Caki2 (cell line): ENCODE measurements at regions not wholly inside any gene's neighbourhood (a gene's known extent, or its start where the extent isn't known, plus 50 kb on each side); places are given as distances from the start of the nearest gene placed in this dataset.
"Not testable (repeated sequence)": the region's sequence is repeated elsewhere in the genome, so short reads cannot be mapped to it uniquely, and the experiment has no call there.

Experiments used
- DNase-seq: peaks from one replicate; pipeline ENCODE4 v3.0.0-alpha.2; 2015; ENCODE audit warnings: low read depth
- in situ Hi-C: cut with HindIII; loops from 2 replicates; pipeline ENCODE4 v1.10.0; 2016; ENCODE audit warnings: low sequenced_read_pairs, low pct_unique_long_range_greater_than_20kb, mixed read lengths

GRCh38 chr21:27036736-27037301 lies 69.9 kb upstream of the ADAMTS5 start:
- in situ Hi-C loops, result no loop called here
- DNase-seq, result no peak

- DNase-seq, result no peak
- in situ Hi-C loops, result no loop called here
Measured at GRCh38 chr21:27035791-27036190, 68.9 kb upstream of the ADAMTS5 start.

- in situ Hi-C loops, result no loop called here
- DNase-seq, result no peak
Measured at GRCh38 chr21:27034796-27035195, 67.9 kb upstream of the ADAMTS5 start.

GRCh38 chr21:27033471-27033870 lies 66.6 kb upstream of the ADAMTS5 start:
- in situ Hi-C loops, result no loop called here
- DNase-seq, result no peak

- DNase-seq, result no peak
- in situ Hi-C loops, result no loop called here
Measured at GRCh38 chr21:27026501-27026900, 59.6 kb upstream of the ADAMTS5 start.

- in situ Hi-C loops, result not testable (repeated sequence)
Measured at GRCh38 chr21:27025708-27026107, 58.8 kb upstream of the ADAMTS5 start.

GRCh38 chr21:27024971-27025370 lies 58.1 kb upstream of the ADAMTS5 start:
- no peak for DNase-seq
- in situ Hi-C loops, result no loop called here

More at GRCh38 chr21:27025708-27026107, 58.8 kb upstream of the ADAMTS5 start:
- not testable (repeated sequence) for DNase-seq

GRCh38 chr21:27024301-27024700 lies 57.4 kb upstream of the ADAMTS5 start:
- in situ Hi-C loops, result no loop called here
- no peak for DNase-seq

- in situ Hi-C loops, result no loop called here
- no peak for DNase-seq
Measured at GRCh38 chr21:27023186-27023585, 56.3 kb upstream of the ADAMTS5 start.

GRCh38 chr21:27021801-27022200 lies 54.9 kb upstream of the ADAMTS5 start:
- DNase-seq, result no peak
- in situ Hi-C loops, result no loop called here

- in situ Hi-C loops, result no loop called here
- no peak for DNase-seq
Measured at GRCh38 chr21:27021046-27021445, 54.2 kb upstream of the ADAMTS5 start.

GRCh38 chr21:27017246-27017645 lies 50.4 kb upstream of the ADAMTS5 start:
- in situ Hi-C loops, result no loop called here
- no peak for DNase-seq
